Activated gamma-delta T cell treated with anti-CD3 and anti-CD28 coated beads, Interleukin-2, amount 50 U/mL, for 16 hours (primary cell): ENCODE measurements at regions not wholly inside any gene's neighbourhood (a gene's known extent, or its start where the extent isn't known, plus 50 kb on each side); places are given as distances from the start of the nearest gene placed in this dataset.
"Not testable (repeated sequence)": the region's sequence is repeated elsewhere in the genome, so short reads cannot be mapped to it uniquely, and the experiment has no call there.

Source experiments
- DNase-seq: peaks from one replicate; pipeline ENCODE4 v3.0.0-alpha.2; 2020; ENCODE audit warnings: low read depth

DNA sequence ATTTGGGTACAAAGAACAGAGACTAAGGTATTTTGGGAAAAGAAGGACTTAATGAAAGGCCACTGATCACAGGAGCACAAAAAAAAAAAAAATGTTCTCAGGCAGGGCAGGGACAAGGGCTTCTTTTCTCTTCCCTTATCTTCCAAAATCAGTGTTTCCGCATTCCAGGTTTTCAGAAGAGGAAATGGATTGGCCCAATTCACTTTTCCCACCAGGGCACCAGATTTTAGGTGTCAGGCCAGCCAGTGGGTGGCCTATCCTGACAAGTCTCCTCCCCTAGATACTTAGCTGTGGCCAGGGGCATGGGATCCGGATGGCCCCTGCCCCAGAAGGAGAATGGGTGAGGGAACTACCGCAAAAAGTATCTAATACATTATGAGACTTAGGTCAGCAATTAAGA is 88.9 kb upstream of the WAC start:
- DNase-seq = no peak

DNA sequence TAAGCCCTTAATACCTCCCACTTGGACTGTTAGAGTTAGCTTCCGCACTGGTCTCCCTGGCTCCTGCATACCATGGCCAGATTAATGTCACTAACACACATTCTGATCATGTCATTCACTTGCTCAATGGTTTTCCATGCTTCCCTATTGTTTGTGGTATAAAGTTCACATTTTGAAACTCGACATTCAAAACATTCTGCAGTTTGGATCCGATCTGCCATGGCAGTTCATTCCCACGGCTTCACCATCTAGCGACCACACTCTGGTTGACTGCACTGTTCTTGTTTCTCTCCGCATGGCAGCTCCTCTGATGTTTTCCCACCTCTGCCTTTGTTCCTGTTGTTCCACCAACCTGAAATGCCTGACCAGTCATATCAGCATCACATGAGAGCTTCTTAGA is 87.4 kb upstream of the WAC start:
- no peak for DNase-seq

DNA sequence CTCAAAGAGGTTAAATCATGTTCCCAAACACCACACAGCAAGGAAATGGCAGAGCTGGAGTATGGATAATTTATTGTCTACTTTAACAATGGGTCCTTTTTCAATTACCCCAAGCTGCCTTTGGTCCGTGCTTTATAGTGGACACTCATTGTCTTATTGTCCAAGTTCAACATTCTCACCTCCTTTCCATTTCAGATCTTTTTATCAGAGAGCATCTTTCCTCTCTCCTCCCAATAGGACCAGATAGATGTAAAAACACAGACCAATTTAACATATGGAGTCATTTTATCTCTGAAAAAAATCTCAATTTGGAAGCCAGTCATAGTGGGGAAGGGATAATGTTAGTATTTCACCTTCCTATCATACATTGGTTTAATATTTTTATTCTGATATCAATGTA is 83.5 kb upstream of the WAC start:
- DNase-seq = no peak

DNA sequence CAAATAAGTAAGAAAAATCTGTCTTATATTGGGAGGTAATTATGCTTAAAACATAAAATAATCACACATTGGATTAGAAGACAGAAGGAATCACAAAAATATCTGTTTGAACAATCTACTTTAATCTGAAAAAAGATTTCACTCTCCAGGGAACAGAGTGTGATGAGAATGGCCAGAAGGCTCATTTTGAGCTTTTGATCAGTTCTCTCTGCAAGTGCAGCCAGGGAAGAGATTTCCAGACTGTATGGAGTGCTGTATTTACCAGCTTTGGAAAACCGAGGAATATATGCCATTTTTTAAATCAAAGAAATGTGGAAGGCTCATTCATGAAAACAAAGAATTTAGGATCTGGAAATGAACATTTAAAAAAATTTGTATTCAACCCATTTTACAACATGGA is 83.0 kb upstream of the WAC start:
- no peak for DNase-seq

DNA sequence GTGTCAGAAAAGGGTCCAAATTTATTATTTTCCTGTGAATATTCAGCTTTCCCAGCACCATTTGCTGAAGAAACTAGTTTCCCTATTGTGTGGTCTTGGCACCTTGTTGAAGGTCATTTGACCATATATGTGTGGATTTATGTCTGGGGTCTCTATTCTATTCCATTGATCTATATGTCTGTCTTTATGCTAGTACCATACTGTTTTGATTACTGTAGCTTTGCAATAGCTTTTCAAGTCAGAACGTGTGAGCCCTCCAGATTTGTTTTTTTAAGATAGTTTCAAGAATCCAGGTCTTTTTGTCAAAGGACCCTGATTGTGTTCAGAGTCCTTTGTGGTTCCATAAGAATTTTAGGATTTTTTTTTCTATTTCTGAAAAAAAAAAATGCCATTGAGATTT is 79.0 kb upstream of the WAC start:
- no peak for DNase-seq

DNA sequence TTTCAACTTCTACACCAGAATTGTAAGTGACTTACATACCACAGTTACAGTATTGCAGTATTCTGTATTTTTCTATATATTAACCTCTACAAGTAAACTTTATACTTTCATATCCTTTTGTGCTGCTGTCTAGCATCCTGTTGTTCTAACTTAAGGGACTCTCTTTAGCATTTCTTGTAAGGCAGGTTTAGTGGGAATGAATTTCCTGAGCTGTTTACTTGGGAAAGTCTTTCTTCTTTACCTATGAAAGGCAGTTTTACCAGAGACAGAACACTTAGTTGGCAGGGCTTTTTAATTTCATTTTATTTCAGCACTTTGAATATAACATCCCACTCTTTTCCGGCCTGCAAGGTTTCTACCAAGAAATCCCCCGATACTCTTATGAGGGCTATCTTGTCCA is 75.8 kb upstream of the WAC start:
- DNase-seq = no peak

DNA sequence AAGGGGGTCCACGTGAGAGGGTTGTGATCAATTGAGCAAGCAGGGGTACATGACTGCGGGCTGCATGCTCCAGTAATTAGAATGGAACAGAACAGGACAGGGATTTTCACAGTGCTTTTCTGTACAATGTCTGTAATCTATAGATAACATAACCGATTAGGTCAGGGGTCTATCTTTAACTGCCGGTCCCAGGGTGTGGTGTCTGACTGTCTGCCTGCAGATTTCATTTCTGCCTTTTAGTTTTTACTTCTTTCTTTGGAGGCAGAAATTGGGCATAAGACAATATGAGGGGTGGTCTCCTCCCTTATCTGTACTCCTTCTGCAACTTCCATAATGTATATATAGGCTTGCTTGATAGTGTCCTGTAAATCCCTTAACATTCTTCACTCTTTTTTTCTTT is 75.0 kb upstream of the WAC start:
- DNase-seq = not testable (repeated sequence)

DNA sequence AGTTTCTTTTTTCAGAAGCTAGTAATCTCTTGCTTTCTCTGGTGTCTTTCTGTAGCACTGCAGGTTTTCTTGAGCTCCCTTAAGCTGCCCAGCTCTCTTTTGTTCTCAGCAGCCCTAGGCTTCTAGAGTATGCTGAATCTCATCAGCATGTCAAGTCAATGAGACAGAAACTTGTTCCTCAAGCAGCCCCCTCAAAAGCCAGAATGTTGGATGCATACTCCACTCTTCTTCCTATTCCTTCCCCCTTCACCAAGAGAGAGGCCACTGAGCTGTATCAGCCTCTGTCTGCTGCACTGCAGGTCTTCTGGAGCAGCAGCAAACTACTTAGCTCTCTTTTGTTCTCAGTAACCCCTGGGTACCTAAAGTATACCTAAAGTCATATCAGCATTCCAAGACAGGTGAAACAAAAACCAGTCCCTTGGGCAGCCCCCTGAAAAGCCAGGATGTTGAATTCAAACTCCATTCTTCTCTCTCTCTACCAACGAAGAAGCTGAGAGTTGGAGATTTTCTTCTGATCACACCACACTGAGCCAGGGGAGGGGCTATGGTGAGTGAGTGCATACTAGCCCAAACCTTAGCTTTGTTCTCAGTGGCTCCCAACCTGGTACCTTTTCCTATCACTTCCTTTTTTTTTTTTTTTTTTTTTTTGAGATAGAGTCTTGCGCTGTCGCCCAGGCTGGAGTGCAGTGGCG is 73.3 kb upstream of the WAC start:
- DNase-seq = no peak

DNA sequence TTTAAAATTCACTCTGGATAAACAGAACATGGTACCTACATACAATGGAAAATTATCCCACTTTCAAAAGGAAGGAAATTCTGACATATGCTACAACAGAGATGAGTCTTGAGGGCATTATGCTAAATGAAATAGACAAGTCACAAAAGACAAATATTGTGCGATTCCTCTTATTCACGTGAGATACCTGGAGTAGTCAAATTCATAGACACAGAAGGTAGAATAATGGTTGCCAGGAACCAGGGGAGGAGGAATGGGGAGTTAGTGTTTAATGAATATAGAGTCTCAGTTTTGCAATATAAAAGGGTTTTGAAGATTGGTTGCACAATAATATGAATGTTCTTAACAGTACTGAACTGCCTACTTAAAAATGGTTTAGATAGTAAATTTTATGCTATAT is 69.8 kb upstream of the WAC start:
- DNase-seq = no peak

DNA sequence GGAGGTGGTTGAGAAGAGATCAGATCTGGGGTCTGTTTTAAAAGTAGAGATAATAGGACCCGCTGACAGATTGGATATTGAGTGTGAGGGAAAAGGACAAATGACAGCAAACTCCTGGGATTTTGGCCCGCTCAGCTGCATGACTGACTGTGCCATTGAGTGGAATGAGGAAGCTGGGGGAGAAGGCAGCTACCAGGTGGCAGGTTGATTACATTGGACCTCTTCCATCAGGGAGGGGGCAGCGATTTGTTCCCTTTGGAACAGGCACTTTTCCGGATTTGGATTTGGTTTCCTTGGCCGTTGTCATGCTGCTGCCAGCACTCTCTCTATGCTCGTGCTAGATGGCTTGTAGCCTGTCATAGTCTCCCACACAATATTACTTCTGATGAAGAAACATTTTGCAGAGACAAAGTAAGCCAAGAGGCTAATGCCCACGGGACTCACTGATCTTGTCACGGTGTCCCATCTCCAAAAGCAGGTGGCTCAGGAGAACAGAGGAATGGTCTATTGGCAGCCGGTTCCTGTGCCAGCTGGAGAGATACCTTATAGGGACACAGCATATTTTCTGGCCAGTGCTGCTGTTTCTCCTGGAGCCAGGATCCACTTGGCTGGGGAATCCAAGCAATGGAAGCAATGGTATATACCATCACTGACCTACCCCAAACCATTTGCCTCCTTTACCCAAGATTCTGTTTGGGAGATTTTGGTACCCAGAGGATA is 69.1 kb upstream of the WAC start:
- DNase-seq = no peak

DNA sequence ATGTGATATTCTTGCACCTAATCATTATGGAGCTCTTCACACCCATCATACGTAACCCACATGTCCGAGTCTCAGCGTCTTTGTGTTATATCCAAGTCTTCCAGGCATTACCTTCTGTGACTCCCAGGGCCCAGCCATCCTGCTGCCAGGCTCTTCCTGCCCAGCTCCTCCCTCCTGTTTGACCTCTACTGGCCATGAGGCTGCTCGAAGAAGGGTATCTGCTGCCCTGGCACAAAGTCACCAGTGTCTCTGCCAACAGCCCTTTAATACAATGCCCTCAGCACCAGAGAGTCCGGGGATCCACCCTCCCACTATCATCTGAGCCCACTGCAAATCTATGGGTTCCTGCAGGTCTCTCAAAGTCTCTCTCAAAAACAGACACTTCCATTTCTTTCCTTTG is 65.3 kb upstream of the WAC start:
- no peak for DNase-seq

DNA sequence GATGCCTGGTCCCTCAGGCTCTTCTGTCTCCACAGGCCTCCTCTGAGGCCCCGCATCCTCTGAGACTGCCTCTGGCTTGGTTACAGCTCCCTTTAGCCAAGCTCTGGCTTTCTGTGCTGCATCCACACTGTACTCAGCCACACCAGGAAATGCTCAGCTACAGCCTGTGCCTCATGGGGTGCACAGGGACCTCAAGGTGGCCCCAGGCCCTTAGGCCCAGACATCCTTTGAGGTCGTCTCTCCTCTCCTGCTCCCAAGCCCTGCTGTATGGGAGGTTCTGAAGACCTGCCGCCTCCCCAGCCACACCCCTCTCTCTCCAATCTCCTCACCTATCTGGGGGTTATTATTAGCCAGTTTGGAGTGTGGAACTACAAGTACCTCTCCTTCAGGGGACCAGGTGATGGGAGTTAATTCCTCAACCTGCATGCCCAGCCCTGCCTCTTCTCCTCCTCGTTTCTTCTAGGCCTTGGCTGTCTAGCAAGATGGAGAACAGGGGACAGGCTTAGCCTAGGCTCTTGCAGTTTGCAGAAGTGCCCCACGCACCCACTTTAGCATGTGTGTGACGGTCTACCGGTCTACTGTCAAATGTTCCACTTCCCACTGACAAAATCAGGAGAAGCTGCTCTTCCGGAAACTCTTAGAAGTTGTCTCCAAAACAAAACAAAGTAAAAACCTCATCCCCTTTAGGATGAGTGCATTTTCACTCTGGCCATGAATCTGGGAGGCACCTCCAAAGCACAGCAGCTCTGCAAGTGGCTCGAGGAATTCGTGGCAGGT is 64.0 kb upstream of the WAC start:
- no peak for DNase-seq

DNA sequence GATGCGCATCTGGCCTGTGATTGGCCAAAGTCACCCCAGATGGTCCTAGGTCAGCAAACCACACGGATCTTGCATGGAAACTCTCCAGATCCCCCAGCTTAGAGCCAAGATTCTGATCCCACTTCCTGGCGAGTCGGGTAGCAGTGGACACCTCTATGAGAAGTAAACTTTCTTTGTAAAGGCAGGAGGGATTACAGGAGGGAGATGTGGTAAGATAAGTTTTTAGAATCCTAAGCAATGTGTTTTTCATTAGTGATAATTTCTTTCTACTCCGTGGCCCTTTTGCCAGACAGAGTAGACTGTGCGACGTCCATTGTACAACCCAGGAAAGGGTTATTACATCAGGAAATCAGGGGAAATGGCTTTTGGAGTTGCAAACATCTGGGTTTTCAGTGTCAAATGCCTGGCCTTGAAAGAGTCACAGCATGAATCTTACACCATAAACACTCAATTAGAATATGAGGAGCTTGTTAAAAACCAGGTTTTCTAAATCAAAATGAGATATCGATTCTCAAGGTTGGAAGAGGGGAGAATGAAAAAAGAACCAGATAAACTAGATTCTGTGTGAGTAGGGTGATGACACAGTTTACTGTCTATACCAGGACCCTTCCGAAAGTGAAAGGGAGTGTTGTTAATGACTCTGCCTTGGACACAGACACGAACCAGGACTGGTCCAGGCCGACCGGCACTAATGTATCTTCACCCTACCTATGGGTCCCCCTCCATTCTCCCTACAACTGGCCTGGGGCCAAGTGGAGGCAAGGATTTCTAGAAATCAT is 61.9 kb upstream of the WAC start:
- DNase-seq = no peak

DNA sequence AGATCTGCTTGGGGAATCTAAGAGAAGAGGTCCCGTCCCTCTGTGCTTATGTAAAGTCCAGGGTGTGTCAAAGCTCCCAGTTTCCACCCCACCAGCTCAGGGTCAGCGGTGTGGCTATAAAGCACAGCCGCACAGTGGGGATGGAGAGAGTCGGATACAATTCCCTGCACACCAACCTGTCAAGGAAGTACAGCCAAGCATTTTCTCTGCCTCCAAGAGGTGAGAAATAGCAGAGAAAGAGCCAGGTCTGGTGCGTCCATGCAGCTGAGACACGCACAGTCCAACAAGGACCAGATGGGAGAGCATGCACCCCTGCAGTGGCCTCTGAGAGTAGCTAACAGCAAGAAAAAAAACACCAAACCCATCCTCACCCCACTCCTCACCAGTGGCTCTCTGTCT is 61.3 kb upstream of the WAC start:
- no peak for DNase-seq

DNA sequence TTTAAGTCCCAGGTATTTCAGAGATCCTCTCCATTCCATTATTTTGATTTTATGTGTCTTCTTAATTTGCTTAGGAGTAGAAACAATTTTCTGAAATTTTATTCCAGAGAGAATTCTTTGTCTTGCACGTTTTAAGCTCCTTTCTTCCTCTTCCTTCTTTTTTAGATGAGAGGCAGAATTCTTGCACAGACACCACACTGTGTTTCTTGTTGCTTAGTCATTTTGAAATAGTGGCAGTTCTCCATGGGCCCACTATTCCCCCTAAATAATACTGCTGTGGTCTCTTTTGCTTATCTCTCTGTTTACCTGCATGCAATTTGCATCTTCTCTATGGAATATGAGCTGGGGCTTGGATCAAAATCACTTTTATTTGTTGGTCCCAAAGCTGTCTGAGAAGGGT is 54.3 kb upstream of the WAC start:
- no peak for DNase-seq

DNA sequence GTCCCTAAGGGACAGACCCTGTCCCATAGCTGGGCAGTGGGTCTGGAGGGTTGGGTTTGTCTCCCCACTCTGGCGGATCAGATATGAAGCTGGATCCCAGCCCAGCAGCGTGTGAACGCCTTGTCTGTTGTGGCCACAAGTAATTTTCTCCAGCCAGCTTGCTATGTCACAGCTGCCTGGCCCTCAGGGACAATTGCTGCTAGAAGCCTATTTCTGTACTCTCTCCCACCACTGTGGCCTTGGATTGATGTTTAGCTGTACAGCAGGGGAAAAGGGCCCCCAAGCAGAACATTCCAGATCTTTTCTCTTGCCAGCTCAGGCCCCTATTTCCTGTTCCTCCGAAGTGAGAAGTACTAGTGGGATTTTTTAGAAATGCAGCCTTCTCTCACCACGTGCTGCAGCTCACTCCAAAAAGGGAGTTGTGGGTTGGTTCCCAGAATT is 53.5 kb upstream of the WAC start:
- no peak for DNase-seq

DNA sequence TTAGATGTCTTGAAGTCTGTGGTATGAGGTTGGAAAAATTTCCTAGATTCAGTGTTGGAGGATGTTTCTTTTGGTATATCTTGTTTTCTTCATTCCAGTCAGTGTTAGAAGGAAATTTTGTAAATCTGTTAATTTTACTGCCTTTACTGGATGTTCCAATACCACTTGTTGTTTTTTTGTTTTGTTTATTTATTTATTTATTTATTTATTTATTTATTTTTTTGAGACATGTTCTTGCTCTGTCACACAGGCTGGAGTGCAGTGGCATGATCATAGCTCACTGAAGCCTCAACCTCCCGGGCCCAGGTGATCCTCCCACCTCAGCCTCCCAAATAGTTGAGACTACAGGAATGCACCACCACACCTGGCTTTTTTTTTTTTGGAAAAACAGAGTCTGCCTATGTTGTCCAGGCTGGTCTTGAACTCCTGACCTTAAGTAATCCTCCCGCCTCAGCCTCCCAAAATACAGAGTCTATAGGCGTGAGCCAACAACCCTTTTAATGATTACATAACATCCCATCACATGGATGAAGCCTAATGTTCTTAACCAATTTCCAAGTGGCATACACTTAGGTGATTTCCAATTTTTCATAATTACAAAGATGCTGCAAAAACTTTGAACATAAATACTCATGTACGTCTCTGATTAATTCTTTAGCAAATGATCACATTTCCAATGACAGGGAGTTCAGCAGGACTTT is 52.8 kb upstream of the WAC start:
- DNase-seq = no peak

DNA sequence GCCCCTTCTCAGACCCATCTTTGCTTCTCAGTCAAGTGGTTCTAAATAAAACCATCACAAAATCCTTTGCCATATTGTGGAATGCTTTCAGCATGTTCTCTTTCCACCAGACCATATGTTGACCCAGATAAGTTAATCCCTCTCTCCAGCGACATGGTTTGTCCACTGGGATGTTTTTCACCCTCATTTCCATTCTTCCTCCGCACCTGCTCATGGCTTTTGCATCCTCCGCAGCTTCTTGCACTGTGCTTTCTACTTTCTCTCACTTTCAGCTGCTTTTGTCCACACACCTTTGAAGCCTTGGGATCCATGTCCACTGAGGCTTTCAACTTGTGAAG is 52.3 kb upstream of the WAC start:
- DNase-seq = no peak

DNA sequence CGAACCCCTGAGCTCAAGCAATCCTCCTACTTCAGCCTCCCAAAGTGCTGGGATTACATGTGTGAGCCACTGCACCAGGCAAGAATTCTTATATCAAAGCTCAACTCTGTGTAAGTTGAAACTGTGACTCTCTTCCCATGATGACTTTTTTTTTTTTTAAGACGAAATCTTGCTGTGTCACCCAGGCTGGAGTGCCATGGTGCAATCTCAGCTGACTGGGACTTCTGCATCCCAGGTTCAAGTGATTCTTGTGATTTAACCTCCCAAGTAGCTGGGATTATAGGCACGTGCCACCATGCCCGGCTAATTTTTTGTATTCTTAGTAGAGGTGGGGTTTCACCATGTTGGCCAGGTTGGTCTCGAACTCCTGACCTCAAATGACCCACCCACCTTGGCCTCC is 51.6 kb upstream of the WAC start:
- DNase-seq = not testable (repeated sequence)

DNA sequence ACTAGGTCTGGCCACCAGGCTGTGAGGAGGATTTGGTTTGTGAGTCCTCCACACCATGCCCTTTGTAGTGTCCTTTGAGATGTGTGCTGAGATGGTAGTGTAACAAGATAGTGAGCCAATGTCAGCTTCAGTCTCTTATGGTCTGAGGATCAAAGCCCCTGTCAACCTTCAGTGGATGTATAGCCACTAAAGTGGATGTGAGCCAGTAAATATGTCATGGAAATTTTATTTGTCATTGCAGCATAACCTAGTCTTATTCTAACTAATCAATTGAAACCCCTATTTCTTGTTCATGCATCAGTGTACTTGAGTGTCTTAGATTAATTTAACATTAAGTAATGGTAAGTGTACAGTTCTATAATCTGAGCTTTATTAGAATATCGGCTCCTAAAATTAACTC is 51.0 kb upstream of the WAC start:
- DNase-seq = no peak
